K562 (cell line): ENCODE measurements at regions not wholly inside any gene's neighbourhood (a gene's known extent, or its start where the extent isn't known, plus 50 kb on each side); places are given as distances from the start of the nearest gene placed in this dataset.

Source experiments
- IFI16 ChIP-seq: fragments of 250-450 bp; sonication (Bioruptor Pico); IDR thresholded peaks from 2 replicates; pipeline ENCODE4 v2.1.2; 2022; ENCODE audit warnings: mild to moderate bottlenecking, inconsistent platforms
- ZSCAN32 ChIP-seq: fragments of 450-650 bp; formaldehyde crosslinking; IDR thresholded peaks from 2 replicates; pipeline ENCODE4 v1.4.0; 2020; ENCODE audit warnings: mild to moderate bottlenecking, moderate library complexity
- TF ChIP-seq, protein P1 (sequence below): fragments of 450-650 bp; IDR thresholded peaks from 2 replicates; pipeline ENCODE4 v1.6.1; 2016; ENCODE audit warnings: low read depth
- TF ChIP-seq, protein P2 (sequence below), 2 experiments: fragments of 450-650 bp; IDR thresholded peaks; 2 replicates each; pipeline ENCODE4 v1.6.1; 2018; ENCODE audit warnings: mild to moderate bottlenecking in 2 of 2, low read depth in 1 of 2; ENCODE audit not compliant: partially characterized antibody in 2 of 2

- TF ChIP-seq, protein P1, sequence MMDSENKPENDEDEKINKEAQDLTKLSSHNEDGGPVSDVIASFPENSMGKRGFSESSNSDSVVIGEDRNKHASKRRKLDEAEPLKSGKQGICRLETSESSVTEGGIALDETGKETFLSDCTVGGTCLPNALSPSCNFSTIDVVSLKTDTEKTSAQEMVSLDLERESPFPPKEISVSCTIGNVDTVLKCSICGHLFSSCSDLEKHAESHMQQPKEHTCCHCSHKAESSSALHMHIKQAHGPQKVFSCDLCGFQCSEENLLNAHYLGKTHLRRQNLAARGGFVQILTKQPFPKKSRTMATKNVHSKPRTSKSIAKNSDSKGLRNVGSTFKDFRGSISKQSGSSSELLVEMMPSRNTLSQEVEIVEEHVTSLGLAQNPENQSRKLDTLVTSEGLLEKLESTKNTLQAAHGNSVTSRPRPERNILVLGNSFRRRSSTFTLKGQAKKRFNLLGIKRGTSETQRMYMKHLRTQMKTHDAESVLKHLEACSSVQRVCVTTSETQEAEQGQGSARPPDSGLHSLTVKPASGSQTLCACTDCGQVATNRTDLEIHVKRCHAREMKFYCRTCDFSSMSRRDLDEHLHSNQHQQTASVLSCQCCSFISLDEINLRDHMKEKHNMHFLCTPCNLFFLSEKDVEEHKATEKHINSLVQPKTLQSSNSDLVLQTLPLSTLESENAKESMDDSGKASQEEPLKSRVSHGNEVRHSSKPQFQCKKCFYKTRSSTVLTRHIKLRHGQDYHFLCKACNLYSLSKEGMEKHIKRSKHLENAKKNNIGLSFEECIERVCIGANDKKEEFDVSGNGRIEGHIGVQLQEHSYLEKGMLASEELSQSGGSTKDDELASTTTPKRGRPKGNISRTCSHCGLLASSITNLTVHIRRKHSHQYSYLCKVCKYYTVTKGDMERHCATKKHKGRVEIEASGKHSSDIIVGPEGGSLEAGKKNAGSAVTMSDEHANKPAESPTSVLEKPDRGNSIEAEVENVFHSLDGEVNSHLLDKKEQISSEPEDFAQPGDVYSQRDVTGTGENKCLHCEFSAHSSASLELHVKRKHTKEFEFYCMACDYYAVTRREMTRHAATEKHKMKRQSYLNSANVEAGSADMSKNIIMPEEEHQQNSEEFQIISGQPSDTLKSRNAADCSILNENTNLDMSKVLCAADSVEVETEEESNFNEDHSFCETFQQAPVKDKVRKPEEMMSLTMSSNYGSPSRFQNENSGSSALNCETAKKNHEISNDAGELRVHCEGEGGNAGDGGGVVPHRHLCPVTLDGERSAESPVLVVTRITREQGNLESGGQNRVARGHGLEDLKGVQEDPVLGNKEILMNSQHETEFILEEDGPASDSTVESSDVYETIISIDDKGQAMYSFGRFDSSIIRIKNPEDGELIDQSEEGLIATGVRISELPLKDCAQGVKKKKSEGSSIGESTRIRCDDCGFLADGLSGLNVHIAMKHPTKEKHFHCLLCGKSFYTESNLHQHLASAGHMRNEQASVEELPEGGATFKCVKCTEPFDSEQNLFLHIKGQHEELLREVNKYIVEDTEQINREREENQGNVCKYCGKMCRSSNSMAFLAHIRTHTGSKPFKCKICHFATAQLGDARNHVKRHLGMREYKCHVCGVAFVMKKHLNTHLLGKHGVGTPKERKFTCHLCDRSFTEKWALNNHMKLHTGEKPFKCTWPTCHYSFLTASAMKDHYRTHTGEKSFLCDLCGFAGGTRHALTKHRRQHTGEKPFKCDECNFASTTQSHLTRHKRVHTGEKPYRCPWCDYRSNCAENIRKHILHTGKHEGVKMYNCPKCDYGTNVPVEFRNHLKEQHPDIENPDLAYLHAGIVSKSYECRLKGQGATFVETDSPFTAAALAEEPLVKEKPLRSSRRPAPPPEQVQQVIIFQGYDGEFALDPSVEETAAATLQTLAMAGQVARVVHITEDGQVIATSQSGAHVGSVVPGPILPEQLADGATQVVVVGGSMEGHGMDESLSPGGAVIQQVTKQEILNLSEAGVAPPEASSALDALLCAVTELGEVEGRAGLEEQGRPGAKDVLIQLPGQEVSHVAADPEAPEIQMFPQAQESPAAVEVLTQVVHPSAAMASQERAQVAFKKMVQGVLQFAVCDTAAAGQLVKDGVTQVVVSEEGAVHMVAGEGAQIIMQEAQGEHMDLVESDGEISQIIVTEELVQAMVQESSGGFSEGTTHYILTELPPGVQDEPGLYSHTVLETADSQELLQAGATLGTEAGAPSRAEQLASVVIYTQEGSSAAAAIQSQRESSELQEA: no peak
- no peak for TF ChIP-seq ZSCAN32 (CRISPR knock-in tag)
- TF ChIP-seq, protein P2, sequence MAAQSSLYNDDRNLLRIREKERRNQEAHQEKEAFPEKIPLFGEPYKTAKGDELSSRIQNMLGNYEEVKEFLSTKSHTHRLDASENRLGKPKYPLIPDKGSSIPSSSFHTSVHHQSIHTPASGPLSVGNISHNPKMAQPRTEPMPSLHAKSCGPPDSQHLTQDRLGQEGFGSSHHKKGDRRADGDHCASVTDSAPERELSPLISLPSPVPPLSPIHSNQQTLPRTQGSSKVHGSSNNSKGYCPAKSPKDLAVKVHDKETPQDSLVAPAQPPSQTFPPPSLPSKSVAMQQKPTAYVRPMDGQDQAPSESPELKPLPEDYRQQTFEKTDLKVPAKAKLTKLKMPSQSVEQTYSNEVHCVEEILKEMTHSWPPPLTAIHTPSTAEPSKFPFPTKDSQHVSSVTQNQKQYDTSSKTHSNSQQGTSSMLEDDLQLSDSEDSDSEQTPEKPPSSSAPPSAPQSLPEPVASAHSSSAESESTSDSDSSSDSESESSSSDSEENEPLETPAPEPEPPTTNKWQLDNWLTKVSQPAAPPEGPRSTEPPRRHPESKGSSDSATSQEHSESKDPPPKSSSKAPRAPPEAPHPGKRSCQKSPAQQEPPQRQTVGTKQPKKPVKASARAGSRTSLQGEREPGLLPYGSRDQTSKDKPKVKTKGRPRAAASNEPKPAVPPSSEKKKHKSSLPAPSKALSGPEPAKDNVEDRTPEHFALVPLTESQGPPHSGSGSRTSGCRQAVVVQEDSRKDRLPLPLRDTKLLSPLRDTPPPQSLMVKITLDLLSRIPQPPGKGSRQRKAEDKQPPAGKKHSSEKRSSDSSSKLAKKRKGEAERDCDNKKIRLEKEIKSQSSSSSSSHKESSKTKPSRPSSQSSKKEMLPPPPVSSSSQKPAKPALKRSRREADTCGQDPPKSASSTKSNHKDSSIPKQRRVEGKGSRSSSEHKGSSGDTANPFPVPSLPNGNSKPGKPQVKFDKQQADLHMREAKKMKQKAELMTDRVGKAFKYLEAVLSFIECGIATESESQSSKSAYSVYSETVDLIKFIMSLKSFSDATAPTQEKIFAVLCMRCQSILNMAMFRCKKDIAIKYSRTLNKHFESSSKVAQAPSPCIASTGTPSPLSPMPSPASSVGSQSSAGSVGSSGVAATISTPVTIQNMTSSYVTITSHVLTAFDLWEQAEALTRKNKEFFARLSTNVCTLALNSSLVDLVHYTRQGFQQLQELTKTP (IDR thresholded peaks at IDR 0.05; ENCODE audit: low read depth in 1 of 2, partially characterized antibody in 2 of 2): no peak
- TF ChIP-seq IFI16 (CRISPR knock-in tag): no peak
- TF ChIP-seq, all 486 proteins: peak for 0
Observed at GRCh38 chr13:56864451-56864850, 276.3 kb upstream of the PRR20A start (continued).
